Middle frontal gyrus (tissue), 1 donor: ENCODE measurements at regions not wholly inside any gene's neighbourhood (a gene's known extent, or its start where the extent isn't known, plus 50 kb on each side); places are given as distances from the start of the nearest gene placed in this dataset.
"Not testable (repeated sequence)": the region's sequence is repeated elsewhere in the genome, so short reads cannot be mapped to it uniquely, and the experiment has no call there.

Source experiments
- DNase-seq: peaks from one replicate; pipeline ENCODE4 v3.0.0-alpha.2; 2015; ENCODE audit warnings: low spot score; ENCODE audit errors: extremely low spot score

- peak; percentile 56 for DNase-seq
Observed at GRCh38 chr4:62709618-62710252, 1509.6 kb downstream of the ADGRL3 start.

- DNase-seq: no peak
Observed at GRCh38 chr4:62706423-62706822, 1506.3 kb downstream of the ADGRL3 start.

- no peak for DNase-seq
Observed at GRCh38 chr4:62683799-62684566, 1483.9 kb downstream of the ADGRL3 start.

- no peak for DNase-seq
Observed at GRCh38 chr4:62676962-62677361, 1476.8 kb downstream of the ADGRL3 start.

- DNase-seq: no peak
Observed at GRCh38 chr4:62670514-62670913, 1470.4 kb downstream of the ADGRL3 start.

GRCh38 chr4:62661821-62662220 lies 1461.7 kb downstream of the ADGRL3 start:
- no peak for DNase-seq

GRCh38 chr4:62656006-62656405 lies 1455.9 kb downstream of the ADGRL3 start:
- DNase-seq: no peak

GRCh38 chr4:62644372-62644771 lies 1444.2 kb downstream of the ADGRL3 start:
- no peak for DNase-seq

- DNase-seq: no peak
Observed at GRCh38 chr4:62640296-62640695, 1440.2 kb downstream of the ADGRL3 start.

- DNase-seq: no peak
Observed at GRCh38 chr4:62627671-62628070, 1427.5 kb downstream of the ADGRL3 start.

GRCh38 chr4:62627141-62627540 lies 1427.0 kb downstream of the ADGRL3 start:
- no peak for DNase-seq

GRCh38 chr4:62622089-62622488 lies 1422.0 kb downstream of the ADGRL3 start:
- no peak for DNase-seq

GRCh38 chr4:62619971-62620370 lies 1419.8 kb downstream of the ADGRL3 start:
- DNase-seq: no peak

- DNase-seq: no peak
Observed at GRCh38 chr4:62618042-62618441, 1417.9 kb downstream of the ADGRL3 start.

GRCh38 chr4:62601737-62602136 lies 1401.6 kb downstream of the ADGRL3 start:
- DNase-seq: no peak

GRCh38 chr4:62595265-62595664 lies 1395.1 kb downstream of the ADGRL3 start:
- not testable (repeated sequence) for DNase-seq

GRCh38 chr4:62591756-62592155 lies 1391.6 kb downstream of the ADGRL3 start:
- no peak for DNase-seq

GRCh38 chr4:62588671-62589070 lies 1388.5 kb downstream of the ADGRL3 start:
- DNase-seq: no peak

- no peak for DNase-seq
Observed at GRCh38 chr4:62571494-62571893, 1371.4 kb downstream of the ADGRL3 start.

GRCh38 chr4:62560858-62561257 lies 1360.7 kb downstream of the ADGRL3 start:
- DNase-seq: no peak

- DNase-seq: no peak
Observed at GRCh38 chr4:62550121-62550520, 1350.0 kb downstream of the ADGRL3 start.

GRCh38 chr4:62549601-62550000 lies 1349.5 kb downstream of the ADGRL3 start:
- DNase-seq: no peak

GRCh38 chr4:62548765-62549164 lies 1348.6 kb downstream of the ADGRL3 start:
- DNase-seq: no peak
